Activated T-cell treated with anti-CD3 and anti-CD28 coated beads, Interleukin-2, amount 50 U/mL, for 4 hours (primary cell): ENCODE measurements at regions not wholly inside any gene's neighbourhood (a gene's known extent, or its start where the extent isn't known, plus 50 kb on each side); places are given as distances from the start of the nearest gene placed in this dataset.

ENCODE experiments used
- ATAC-seq, 2 donors: fragments of 200-7000 bp; cut with Tn5 transposase; one replicate each; pipeline ENCODE4 v1.10.0; 2021
- DNase-seq: peaks from one replicate; pipeline ENCODE4 v3.0.0-alpha.2; 2020
- H3K27me3 Mint-ChIP-seq: one replicate; pipeline ENCODE4 v1.8.0; 2021; ENCODE audit warnings: low read depth, mixed read lengths
- H3K36me3 Mint-ChIP-seq: one replicate; pipeline ENCODE4 v1.8.0; 2022; ENCODE audit warnings: mixed read lengths; ENCODE audit not compliant: insufficient read depth
- H3K4me1 Mint-ChIP-seq: one replicate; pipeline ENCODE4 v1.8.0; 2021; ENCODE audit warnings: low read depth, mixed read lengths
- H3K4me3 Mint-ChIP-seq: one replicate; pipeline ENCODE4 v1.8.0; 2021; ENCODE audit warnings: mild to moderate bottlenecking, moderate library complexity, mixed read lengths
- H3K9me3 Mint-ChIP-seq: one replicate; pipeline ENCODE4 v1.8.0; 2021; ENCODE audit warnings: mixed read lengths

- Mint-ChIP-seq H3K4me3 (no peak overlapping the region), H3K36me3 (peaks cover 41% of the 10 kb centered on the region), H3K9me3 (no peaks in the 10 kb centered on the region), H3K4me1 (peaks cover 10% of the 10 kb centered on the region), H3K27me3 (no peaks in the 10 kb centered on the region)
- DNase-seq: no peak
- no peak for ATAC-seq
Observed at GRCh38 chr14:71713451-71713850, 218.8 kb upstream of the RGS6 start.

DNA sequence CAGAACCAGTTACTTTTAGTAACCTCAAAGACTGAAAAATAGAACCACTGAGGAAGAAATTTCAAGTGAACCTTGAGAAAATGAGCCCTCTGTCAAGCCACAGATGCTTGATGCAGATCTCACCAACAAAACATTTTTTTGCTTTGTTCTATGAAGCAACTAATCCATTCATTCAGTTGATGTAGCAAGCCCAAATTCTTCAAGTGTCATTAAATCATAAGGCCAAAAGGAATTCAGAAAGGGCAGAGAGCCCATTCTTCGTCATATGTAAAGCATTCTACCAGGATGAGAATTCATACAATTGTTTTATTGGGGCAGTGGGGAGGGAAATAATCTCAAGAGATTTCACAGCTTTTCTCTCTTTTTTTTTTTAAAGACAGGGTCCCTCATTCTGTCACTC is 218.0 kb upstream of the RGS6 start:
- no peak for ATAC-seq
- Mint-ChIP-seq H3K36me3 (peaks cover 42% of the 10 kb centered on the region), H3K27me3 (no peaks in the 10 kb centered on the region), H3K4me3 (no peak overlapping the region), H3K9me3 (no peaks in the 10 kb centered on the region), H3K4me1 (peaks cover 10% of the 10 kb centered on the region)
- no peak for DNase-seq

- Mint-ChIP-seq H3K4me1 (peaks cover 6% of the 10 kb centered on the region), H3K9me3 (no peaks in the 10 kb centered on the region), H3K4me3 (no peak overlapping the region), H3K27me3 (no peaks in the 10 kb centered on the region), H3K36me3 (peaks cover 39% of the 10 kb centered on the region)
- ATAC-seq: no peak
- DNase-seq: no peak
Observed at GRCh38 chr14:71716041-71716772, 216.0 kb upstream of the RGS6 start.

DNA sequence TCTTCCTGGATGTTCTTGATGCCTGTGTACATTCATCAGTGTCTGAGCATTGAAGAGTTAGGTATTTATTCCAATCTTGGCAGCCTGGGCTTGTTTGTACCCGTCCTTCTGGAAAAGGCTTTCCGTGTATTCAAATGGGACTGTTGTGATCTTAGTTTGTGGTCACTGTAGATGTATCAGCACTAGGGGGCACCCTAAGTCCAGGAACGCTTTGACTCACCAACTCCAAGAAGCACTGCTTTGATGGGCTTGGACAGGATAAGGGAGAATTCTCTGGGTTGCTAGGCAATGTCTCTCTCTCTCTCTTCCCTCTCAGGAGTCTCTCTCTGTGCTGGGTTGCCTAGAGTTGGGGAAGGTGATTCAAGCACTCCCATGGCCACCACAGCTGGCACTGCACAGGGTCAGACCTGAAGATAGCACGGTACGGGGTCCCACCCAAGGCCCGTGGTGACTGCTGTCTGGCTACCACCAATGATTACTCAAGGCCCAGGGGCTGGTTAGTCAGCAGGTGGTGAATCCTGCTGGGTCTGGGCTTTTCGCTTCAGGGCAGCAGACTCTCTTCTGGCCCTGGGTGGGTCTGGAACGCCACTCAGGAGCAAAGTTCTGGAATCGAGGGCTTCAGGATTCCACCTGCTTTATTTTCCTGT is 211.1 kb upstream of the RGS6 start:
- Mint-ChIP-seq H3K36me3 (peaks cover 51% of the 10 kb centered on the region), H3K27me3 (no peaks in the 10 kb centered on the region), H3K4me1 (no peaks in the 10 kb centered on the region), H3K9me3 (no peaks in the 10 kb centered on the region), H3K4me3 (no peak overlapping the region)
- peak in 1 of 2 donors; percentile 34 for ATAC-seq
- no peak for DNase-seq

GRCh38 chr14:71721791-71722190 is 210.4 kb upstream of the RGS6 start:
- H3K27me3 Mint-ChIP-seq: no peaks in the 10 kb centered on the region
- no peak for ATAC-seq
- H3K4me1 Mint-ChIP-seq: no peaks in the 10 kb centered on the region
- H3K4me3 Mint-ChIP-seq: no peak overlapping the region
- no peak for DNase-seq
- no peaks in the 10 kb centered on the region for H3K9me3 Mint-ChIP-seq
- H3K36me3 Mint-ChIP-seq: peaks cover 47% of the 10 kb centered on the region

DNA sequence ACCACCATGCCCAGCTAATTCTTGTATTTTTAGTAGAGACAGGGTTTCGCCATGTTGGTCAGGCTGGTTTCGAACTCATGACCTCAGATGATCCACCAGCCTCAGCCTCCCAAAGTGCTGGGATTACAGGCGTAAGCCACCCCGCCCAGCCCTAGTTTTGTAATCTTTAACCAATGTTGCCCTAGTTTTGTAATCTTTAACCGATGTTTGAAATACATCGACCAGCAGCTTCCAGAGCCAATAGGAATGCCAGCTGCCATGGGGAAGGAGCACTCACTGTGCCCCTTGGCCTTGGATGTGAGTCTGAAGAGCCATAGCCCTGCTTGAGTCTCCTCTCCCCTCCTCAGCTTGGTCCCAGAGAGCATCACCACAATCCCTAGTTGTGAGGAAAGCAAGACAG is 209.3 kb upstream of the RGS6 start:
- no peak overlapping the region for H3K4me3 Mint-ChIP-seq
- H3K27me3 Mint-ChIP-seq: no peaks in the 10 kb centered on the region
- DNase-seq (no peak), ATAC-seq (no peak)
- no peaks in the 10 kb centered on the region for H3K4me1 Mint-ChIP-seq
- H3K36me3 Mint-ChIP-seq: peaks cover 49% of the 10 kb centered on the region
- no peaks in the 10 kb centered on the region for H3K9me3 Mint-ChIP-seq

DNA sequence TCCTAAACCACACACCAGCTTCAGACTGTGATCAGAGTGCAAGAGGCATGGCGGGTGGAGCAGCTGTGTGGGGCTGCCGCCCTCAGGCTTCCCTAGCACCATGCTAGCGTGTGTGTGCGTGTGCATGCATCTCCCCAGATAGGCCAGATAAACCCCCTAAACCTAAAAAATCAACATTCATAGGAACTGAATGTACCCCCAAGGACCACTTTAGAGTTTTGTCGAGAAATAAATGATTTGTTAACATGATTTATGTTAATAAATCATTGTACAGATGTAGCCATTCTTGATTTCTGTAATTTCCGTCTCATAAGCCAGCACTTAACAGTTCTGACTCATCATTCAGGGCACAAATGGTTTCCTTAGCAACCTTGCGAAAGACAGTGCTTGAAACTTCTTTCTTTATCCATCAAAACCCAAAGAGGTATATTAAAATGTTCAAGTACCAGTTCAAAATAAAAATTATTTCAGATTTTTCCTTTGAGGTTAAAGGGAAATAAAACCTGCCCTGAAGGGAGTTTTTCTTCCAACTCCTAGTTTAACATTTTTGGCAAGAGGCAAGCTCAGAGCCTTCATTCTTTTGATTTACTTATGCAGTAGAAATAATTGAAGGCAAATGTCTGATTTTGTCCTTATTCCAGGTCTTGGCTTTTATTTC is 206.2 kb upstream of the RGS6 start:
- no peaks in the 10 kb centered on the region for H3K27me3 Mint-ChIP-seq
- H3K36me3 Mint-ChIP-seq: peaks cover 54% of the 10 kb centered on the region
- no peak for DNase-seq
- H3K4me1 Mint-ChIP-seq: no peaks in the 10 kb centered on the region
- no peak overlapping the region for H3K4me3 Mint-ChIP-seq
- no peak for ATAC-seq
- H3K9me3 Mint-ChIP-seq: no peaks in the 10 kb centered on the region

DNA sequence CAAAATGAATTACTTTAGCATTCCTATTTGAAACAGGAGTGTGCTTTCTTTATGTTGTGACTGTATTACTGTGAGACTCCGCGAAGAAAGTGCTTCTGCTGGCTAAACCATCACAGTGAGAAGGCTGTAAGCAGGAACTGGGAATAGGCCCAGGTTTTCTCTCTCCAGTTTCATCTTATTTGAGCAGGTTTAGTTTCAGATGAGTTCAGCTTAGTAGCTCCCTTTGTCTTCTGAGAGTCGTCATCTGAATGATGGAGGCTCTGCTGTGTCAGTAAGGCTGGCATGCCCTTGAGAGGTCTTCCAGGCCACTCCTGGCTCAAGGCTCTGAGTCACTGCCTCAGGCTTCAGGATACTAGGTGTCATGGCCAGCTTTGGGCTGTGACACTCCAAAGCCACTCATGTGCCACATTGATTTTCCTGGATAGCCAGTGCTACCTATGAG is 205.6 kb upstream of the RGS6 start:
- Mint-ChIP-seq H3K27me3 (no peaks in the 10 kb centered on the region), H3K4me1 (no peaks in the 10 kb centered on the region), H3K36me3 (peaks cover 59% of the 10 kb centered on the region), H3K9me3 (no peaks in the 10 kb centered on the region), H3K4me3 (no peak overlapping the region)
- ATAC-seq: no peak
- no peak for DNase-seq

GRCh38 chr14:71728386-71728785 is 203.8 kb upstream of the RGS6 start:
- DNase-seq: no peak
- H3K4me3 Mint-ChIP-seq: no peak overlapping the region
- no peaks in the 10 kb centered on the region for H3K9me3 Mint-ChIP-seq
- H3K36me3 Mint-ChIP-seq: peaks cover 62% of the 10 kb centered on the region
- no peaks in the 10 kb centered on the region for H3K4me1 Mint-ChIP-seq
- no peak for ATAC-seq
- H3K27me3 Mint-ChIP-seq: no peaks in the 10 kb centered on the region

DNA sequence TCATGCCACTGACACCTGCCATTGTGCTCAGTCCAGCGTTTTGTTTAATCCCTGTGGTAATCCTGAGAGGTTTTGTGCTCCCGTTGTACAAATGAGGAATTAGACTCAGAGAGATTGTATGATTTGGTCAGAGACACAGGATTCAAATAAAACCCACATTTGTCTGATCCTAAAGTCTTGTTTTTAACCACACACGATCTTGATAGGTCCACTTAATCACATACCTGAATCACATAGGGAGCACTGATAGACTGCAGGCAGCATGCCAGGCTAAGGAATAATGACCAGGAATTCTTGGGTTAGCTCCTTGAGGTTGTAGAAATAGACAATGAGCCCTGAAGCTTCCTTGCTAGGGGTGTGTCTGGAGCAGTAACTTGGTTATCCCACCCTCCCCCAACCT is 202.6 kb upstream of the RGS6 start:
- ATAC-seq (no peak), DNase-seq (no peak)
- H3K4me1 Mint-ChIP-seq: no peaks in the 10 kb centered on the region
- H3K27me3 Mint-ChIP-seq: no peaks in the 10 kb centered on the region
- H3K36me3 Mint-ChIP-seq: peaks cover 59% of the 10 kb centered on the region
- no peaks in the 10 kb centered on the region for H3K9me3 Mint-ChIP-seq
- H3K4me3 Mint-ChIP-seq: no peak overlapping the region

GRCh38 chr14:71730471-71730870 is 201.8 kb upstream of the RGS6 start:
- DNase-seq: no peak
- H3K36me3 Mint-ChIP-seq: peaks cover 55% of the 10 kb centered on the region
- no peaks in the 10 kb centered on the region for H3K4me1 Mint-ChIP-seq
- no peaks in the 10 kb centered on the region for H3K27me3 Mint-ChIP-seq
- H3K4me3 Mint-ChIP-seq: no peak overlapping the region
- no peaks in the 10 kb centered on the region for H3K9me3 Mint-ChIP-seq
- no peak for ATAC-seq

- H3K9me3 Mint-ChIP-seq: no peaks in the 10 kb centered on the region
- H3K36me3 Mint-ChIP-seq: peaks cover 55% of the 10 kb centered on the region
- no peak for ATAC-seq
- no peak for DNase-seq
- no peaks in the 10 kb centered on the region for H3K27me3 Mint-ChIP-seq
- no peak overlapping the region for H3K4me3 Mint-ChIP-seq
- no peaks in the 10 kb centered on the region for H3K4me1 Mint-ChIP-seq
Observed at GRCh38 chr14:71731096-71731495, 201.1 kb upstream of the RGS6 start.

DNA sequence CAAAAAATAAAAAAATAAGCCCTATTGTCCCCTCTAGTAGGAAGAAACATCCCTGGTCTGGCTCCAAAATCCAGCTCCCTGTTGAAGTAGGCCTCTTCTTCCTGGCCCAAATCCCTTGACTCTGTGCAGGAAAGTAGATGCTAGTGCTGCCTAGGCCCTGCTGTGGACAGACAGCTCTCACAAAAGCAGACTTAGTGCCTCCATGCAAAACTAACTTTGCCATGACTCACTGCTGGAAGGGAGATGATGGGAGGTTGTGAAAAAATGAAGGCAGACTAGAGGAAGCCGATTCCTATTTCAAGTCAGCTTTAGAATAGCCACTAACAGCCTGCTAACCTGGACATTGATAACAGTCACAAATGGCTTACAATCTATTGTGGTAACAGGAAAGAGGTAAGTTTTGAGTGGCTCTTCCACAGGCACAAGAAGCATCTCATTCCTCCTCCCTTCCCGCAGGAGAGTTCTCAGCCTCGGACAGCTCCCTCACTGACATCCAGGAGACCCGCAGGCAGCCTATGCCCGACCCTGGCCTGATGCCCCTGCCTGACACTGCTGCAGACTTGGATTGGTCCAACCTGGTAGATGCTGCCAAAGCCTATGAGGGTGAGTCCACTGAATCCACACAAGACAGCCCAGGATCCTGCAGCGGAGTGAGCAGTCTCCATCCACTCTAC is 198.9 kb upstream of the RGS6 start:
- DNase-seq (no peak), ATAC-seq (no peak)
- no peaks in the 10 kb centered on the region for H3K27me3 Mint-ChIP-seq
- no peak overlapping the region for H3K4me3 Mint-ChIP-seq
- no peaks in the 10 kb centered on the region for H3K4me1 Mint-ChIP-seq
- peaks cover 57% of the 10 kb centered on the region for H3K36me3 Mint-ChIP-seq
- H3K9me3 Mint-ChIP-seq: no peaks in the 10 kb centered on the region

DNA sequence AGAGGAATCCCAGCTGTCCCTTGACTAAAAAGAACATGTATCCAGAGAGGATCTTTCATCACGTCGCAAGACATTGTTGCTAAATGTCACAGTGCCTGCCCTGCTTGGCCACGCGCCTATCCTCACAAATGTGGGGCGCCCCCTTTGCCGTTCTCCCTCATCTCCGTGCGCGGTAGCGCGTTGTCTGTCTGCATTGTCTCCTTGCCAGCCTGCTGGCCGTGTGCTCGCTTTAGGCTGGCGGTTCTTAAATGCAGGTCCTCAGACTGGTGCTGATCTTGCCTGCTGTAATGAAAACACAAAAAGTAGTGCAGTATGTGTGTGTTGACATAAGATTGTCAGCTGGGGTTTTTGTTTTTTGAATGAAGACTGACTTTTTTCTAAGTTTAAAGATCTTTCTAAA is 198.2 kb upstream of the RGS6 start:
- no peak for ATAC-seq
- H3K9me3 Mint-ChIP-seq: no peaks in the 10 kb centered on the region
- H3K36me3 Mint-ChIP-seq: peaks cover 59% of the 10 kb centered on the region
- DNase-seq: no peak
- no peaks in the 10 kb centered on the region for H3K4me1 Mint-ChIP-seq
- no peaks in the 10 kb centered on the region for H3K27me3 Mint-ChIP-seq
- H3K4me3 Mint-ChIP-seq: no peak overlapping the region
